Cardiac fibroblast (primary cell): ENCODE measurements at regions not wholly inside any gene's neighbourhood (a gene's known extent, or its start where the extent isn't known, plus 50 kb on each side); places are given as distances from the start of the nearest gene placed in this dataset.
A peak's percentile ranks its signal among the peaks of the same experiment; 100 is the strongest.

Source experiments
- DNase-seq, 2 donors: peaks; one replicate each; pipeline versions ENCODE4 v3.0.0 to v3.0.0-alpha.2; 2010; ENCODE audit warnings: low read depth in 2 of 2
- H3K4me3 ChIP-seq, 2 donors: replicated peaks in 1 of 2; 1 replicate in 1 of 2; 2 replicates in 1 of 2; pipeline ENCODE4 v1.5.1; 2011; ENCODE audit warnings: low read depth in 2 of 2, low read length in 2 of 2, mild to moderate bottlenecking in 2 of 2, moderate library complexity in 1 of 2
- CTCF ChIP-seq: IDR thresholded peaks from one replicate; pipeline ENCODE4 v1.5.1; 2011; ENCODE audit warnings: low read depth, mild to moderate bottlenecking, low read length, inconsistent platforms

GRCh38 chrX:20519826-20520225 is 253.1 kb upstream of the RPS6KA3 start:
- TF ChIP-seq CTCF: no peak
- DNase-seq: peak in 1 of 2 donors; percentile 48
- no peak overlapping the region for H3K4me3 ChIP-seq

- DNase-seq: no peak
- H3K4me3 ChIP-seq: no peak overlapping the region
- TF ChIP-seq CTCF: no peak
Observed at GRCh38 chrX:20519146-20519545, 252.4 kb upstream of the RPS6KA3 start.

- H3K4me3 ChIP-seq: no peak overlapping the region
- no peak for TF ChIP-seq CTCF
- no peak for DNase-seq
Observed at GRCh38 chrX:20517565-20517964, 250.9 kb upstream of the RPS6KA3 start.

- H3K4me3 ChIP-seq: no peak overlapping the region
- DNase-seq: peak; percentile 81 to 90
- no peak for TF ChIP-seq CTCF
Observed at GRCh38 chrX:20515841-20516461, 249.2 kb upstream of the RPS6KA3 start.

GRCh38 chrX:20514358-20514757 is 247.6 kb upstream of the RPS6KA3 start:
- DNase-seq: peak; percentile 64 to 80
- no peak overlapping the region for H3K4me3 ChIP-seq
- no peak for TF ChIP-seq CTCF

GRCh38 chrX:20513185-20513584 is 246.5 kb upstream of the RPS6KA3 start:
- no peak for DNase-seq
- no peak overlapping the region for H3K4me3 ChIP-seq
- TF ChIP-seq CTCF: no peak

GRCh38 chrX:20511792-20512191 is 245.1 kb upstream of the RPS6KA3 start:
- no peak overlapping the region for H3K4me3 ChIP-seq
- no peak for TF ChIP-seq CTCF
- DNase-seq: no peak
